Dedifferentiated amniotic fluid mesenchymal stem cell (primary cell): ENCODE measurements at regions not wholly inside any gene's neighbourhood (a gene's known extent, or its start where the extent isn't known, plus 50 kb on each side); places are given as distances from the start of the nearest gene placed in this dataset.

Experiments used
- DNase-seq: peaks from one replicate; pipeline ENCODE4 v3.0.0-alpha.2; 2016; ENCODE audit errors: extremely low spot score

GRCh38 chr5:30063503-30063902, 1130.0 kb upstream of the CDH6 start:
- no peak for DNase-seq

GRCh38 chr5:30051976-30052375, 1141.5 kb upstream of the CDH6 start:
- DNase-seq, result no peak

GRCh38 chr5:30050056-30050815, 1143.2 kb upstream of the CDH6 start:
- DNase-seq, result no peak

GRCh38 chr5:30042677-30043076, 1150.8 kb upstream of the CDH6 start:
- DNase-seq, result no peak

GRCh38 chr5:30041831-30042385, 1151.6 kb upstream of the CDH6 start:
- DNase-seq, result no peak

GRCh38 chr5:30041291-30041690, 1152.2 kb upstream of the CDH6 start:
- no peak for DNase-seq

GRCh38 chr5:30040488-30041118, 1152.9 kb upstream of the CDH6 start:
- DNase-seq, result peak; percentile 28

GRCh38 chr5:30039379-30039778, 1154.1 kb upstream of the CDH6 start:
- DNase-seq, result no peak

GRCh38 chr5:30034870-30035269, 1158.6 kb upstream of the CDH6 start:
- DNase-seq, result no peak

- no peak for DNase-seq
These were observed 1163.4 kb upstream of the CDH6 start for GRCh38 chr5:30030101-30030500.

- no peak for DNase-seq
These were observed 1191.7 kb upstream of the CDH6 start for GRCh38 chr5:30001826-30002225.

GRCh38 chr5:30000231-30000630, 1193.3 kb upstream of the CDH6 start:
- DNase-seq, result no peak

GRCh38 chr5:29995154-29995553, 1198.3 kb upstream of the CDH6 start:
- DNase-seq, result no peak

- DNase-seq, result no peak
These were observed 1199.0 kb upstream of the CDH6 start for GRCh38 chr5:29994519-29994918.

GRCh38 chr5:29993286-29993685, 1200.2 kb upstream of the CDH6 start:
- no peak for DNase-seq

GRCh38 chr5:29992248-29992647, 1201.2 kb upstream of the CDH6 start:
- DNase-seq, result no peak

- DNase-seq, result no peak
These were observed 1202.8 kb upstream of the CDH6 start for GRCh38 chr5:29990681-29991080.

- DNase-seq, result no peak
These were observed 1209.3 kb upstream of the CDH6 start for GRCh38 chr5:29984156-29984540.

GRCh38 chr5:29983528-29984155, 1209.8 kb upstream of the CDH6 start:
- DNase-seq, result no peak

GRCh38 chr5:29982457-29982856, 1211.0 kb upstream of the CDH6 start:
- no peak for DNase-seq

GRCh38 chr5:29972597-29972996, 1220.9 kb upstream of the CDH6 start:
- DNase-seq, result no peak

GRCh38 chr5:29963956-29964355, 1229.5 kb upstream of the CDH6 start:
- no peak for DNase-seq

- no peak for DNase-seq
These were observed 1233.2 kb upstream of the CDH6 start for GRCh38 chr5:29960323-29960722.
